Liver (tissue), 7 donors: ENCODE measurements at regions not wholly inside any gene's neighbourhood (a gene's known extent, or its start where the extent isn't known, plus 50 kb on each side); places are given as distances from the start of the nearest gene placed in this dataset.
"Not testable (repeated sequence)": the region's sequence is repeated elsewhere in the genome, so short reads cannot be mapped to it uniquely, and the experiment has no call there.

Experiments used
- DNase-seq: peaks from one replicate; pipeline ENCODE4 v3.0.0-alpha.2; 2017; ENCODE audit warnings: low spot score
- H3K27ac ChIP-seq, 2 donors: one replicate each; pipeline ENCODE4 v1.7.0; 2013; ENCODE audit warnings: inconsistent platforms in 2 of 2, low read length in 2 of 2, control low read depth in 1 of 2, low read depth in 1 of 2, mild to moderate bottlenecking in 1 of 2
- H3K27me3 ChIP-seq, 4 donors: one replicate each; pipeline versions ENCODE4 v1.6.1 to v1.7.0; 2013; ENCODE audit warnings: low read length in 3 of 4, inconsistent platforms in 1 of 4, mild to moderate bottlenecking in 1 of 4, moderate library complexity in 1 of 4; ENCODE audit not compliant: control insufficient read depth in 4 of 4, insufficient read depth in 4 of 4
- H3K36me3 ChIP-seq, 4 donors: one replicate each; pipeline versions ENCODE4 v1.6.1 to v1.7.0; 2013; ENCODE audit warnings: low read length in 3 of 4, mild to moderate bottlenecking in 3 of 4, low read depth in 1 of 4, moderate library complexity in 1 of 4; ENCODE audit not compliant: control insufficient read depth in 4 of 4, insufficient read depth in 3 of 4
- H3K4me1 ChIP-seq, 4 donors: one replicate each; pipeline versions ENCODE4 v1.6.1 to v1.7.0; 2013; ENCODE audit warnings: low read length in 3 of 4, mild to moderate bottlenecking in 3 of 4, moderate library complexity in 1 of 4; ENCODE audit not compliant: control insufficient read depth in 4 of 4, insufficient read depth in 4 of 4
- H3K4me3 ChIP-seq, 3 donors: one replicate each; pipeline versions ENCODE4 v1.6.1 to v1.7.0; 2013; ENCODE audit warnings: low read length in 3 of 3, control low read depth in 1 of 3, low read depth in 1 of 3, mild to moderate bottlenecking in 1 of 3
- H3K9ac ChIP-seq, 2 donors: one replicate each; pipeline ENCODE4 v1.7.0; 2013; ENCODE audit warnings: low read length in 2 of 2, mild to moderate bottlenecking in 2 of 2, moderate library complexity in 2 of 2, control low read depth in 1 of 2, low read depth in 1 of 2
- H3K9me3 ChIP-seq, 4 donors: one replicate each; pipeline versions ENCODE4 v1.6.1 to v1.7.0; 2013; ENCODE audit warnings: low read length in 3 of 4; ENCODE audit not compliant: control insufficient read depth in 4 of 4
- ATF3 ChIP-seq: IDR thresholded peaks from 2 replicates; pipeline ENCODE4 v1.6.1; 2016; ENCODE audit warnings: antibody characterized with exemption
- FOXA1 ChIP-seq: IDR thresholded peaks from 2 replicates; pipeline ENCODE4 v1.6.1; 2016; ENCODE audit warnings: antibody characterized with exemption
- GABPA ChIP-seq, 2 donors: IDR thresholded peaks in 1 of 2; conservative IDR thresholded peaks in 1 of 2; 2 replicates each; pipeline ENCODE4 v1.6.1; 2016; ENCODE audit warnings: antibody characterized with exemption in 2 of 2, mild to moderate bottlenecking in 1 of 2, moderate library complexity in 1 of 2
- HNF4A ChIP-seq, 2 donors: conservative IDR thresholded peaks; 2 replicates each; pipeline ENCODE4 v1.6.1; 2016; ENCODE audit warnings: antibody characterized with exemption in 2 of 2, mild to moderate bottlenecking in 2 of 2
- HNF4G ChIP-seq: IDR thresholded peaks from 2 replicates; pipeline ENCODE4 v1.6.1; 2016; ENCODE audit warnings: antibody characterized with exemption
- JUND ChIP-seq, 2 donors: IDR thresholded peaks; 2 replicates each; pipeline ENCODE4 v1.6.1; 2016; ENCODE audit warnings: antibody characterized with exemption in 2 of 2
- MAX ChIP-seq: IDR thresholded peaks from 2 replicates; pipeline ENCODE4 v1.6.1; 2016; ENCODE audit warnings: antibody characterized with exemption
- NR2F2 ChIP-seq: IDR thresholded peaks from 2 replicates; pipeline ENCODE4 v1.6.1; 2016; ENCODE audit warnings: antibody characterized with exemption
- RAD21 ChIP-seq, 2 donors: IDR thresholded peaks; 2 replicates each; pipeline ENCODE4 v1.6.1; 2016; ENCODE audit warnings: antibody characterized with exemption in 2 of 2, mild to moderate bottlenecking in 2 of 2
- RXRA ChIP-seq, 2 donors: IDR thresholded peaks; 2 replicates each; pipeline ENCODE4 v1.6.1; 2017 to 2018; ENCODE audit warnings: antibody characterized with exemption in 2 of 2, mild to moderate bottlenecking in 1 of 2
- SP1 ChIP-seq: IDR thresholded peaks from 2 replicates; pipeline ENCODE4 v1.6.1; 2018; ENCODE audit warnings: antibody characterized with exemption, mild to moderate bottlenecking
- TAF1 ChIP-seq: conservative IDR thresholded peaks from 2 replicates; pipeline ENCODE4 v1.6.1; 2016; ENCODE audit warnings: antibody characterized with exemption, mild to moderate bottlenecking
- ZBTB33 ChIP-seq: IDR thresholded peaks from 2 replicates; pipeline ENCODE4 v1.6.1; 2016; ENCODE audit warnings: antibody characterized with exemption
- WGBS: extraction: QIAGEN DNeasy Blood & Tissue Kit; methylation state at CpG from one replicate; pipeline ENCODE4 v1.1.7; 2013; 5-methylcytosine and 5-hydroxymethylcytosine counted together
- donor health status: healthy.
- donor health status: healthy.
- donor health status: healthy.
- donor health status: healthy.

- TF ChIP-seq ATF3 = no peak
- no peak for TF ChIP-seq TAF1
- TF ChIP-seq RXRA (IDR thresholded peaks at IDR 0.05) = no peak
- TF ChIP-seq HNF4G = no peak
These were observed 1611.4 kb upstream of the FLRT2 start (continued) for GRCh38 chr14:83918546-83918945.

GRCh38 chr14:83919675-83920074 lies 1610.3 kb upstream of the FLRT2 start:
- WGBS = 88% methylated on average over 13 of the region's 13 CpGs

GRCh38 chr14:83923842-83924241 lies 1606.1 kb upstream of the FLRT2 start:
- Histone ChIP-seq H3K36me3 (no peaks in the 10 kb centered on the region), H3K27ac (no peak overlapping the region), H3K27me3 (no peaks in the 10 kb centered on the region), H3K9ac (no peak overlapping the region), H3K4me3 (no peak overlapping the region), H3K4me1 (no peaks in the 10 kb centered on the region), H3K9me3 (no peaks in the 10 kb centered on the region)
- DNase-seq = no peak
- no peak for TF ChIP-seq HNF4A (conservative IDR thresholded peaks at IDR 0.05)
- 75% methylated on average over 4 of the region's 4 CpGs for WGBS

More at GRCh38 chr14:83919675-83920074, 1610.3 kb upstream of the FLRT2 start:
- H3K9me3 ChIP-seq, H3K27me3 ChIP-seq, H3K4me1 ChIP-seq, H3K9ac ChIP-seq, H3K4me3 ChIP-seq, H3K27ac ChIP-seq, DNase-seq, H3K36me3 ChIP-seq: not testable (repeated sequence)

GRCh38 chr14:83924259-83924658 lies 1605.7 kb upstream of the FLRT2 start:
- H3K4me3 ChIP-seq = no peak overlapping the region
- no peak for TF ChIP-seq JUND (IDR thresholded peaks at IDR 0.05)
- TF ChIP-seq SP1 = no peak
- no peak for TF ChIP-seq NR2F2
- TF ChIP-seq MAX = no peak
- TF ChIP-seq ZBTB33 = no peak
- TF ChIP-seq TAF1 = no peak
- no peak for TF ChIP-seq RAD21 (IDR thresholded peaks at IDR 0.05)
- no peak for TF ChIP-seq FOXA1
- TF ChIP-seq GABPA (IDR thresholded peaks at IDR 0.05 in 1 of 2, conservative IDR thresholded peaks at IDR 0.05 in 1 of 2) = no peak
- no peak overlapping the region for H3K9ac ChIP-seq
- WGBS = 68% methylated on average over 3 of the region's 3 CpGs
- no peak for DNase-seq
- H3K27ac ChIP-seq = no peak overlapping the region
- H3K4me1 ChIP-seq = no peaks in the 10 kb centered on the region
- no peaks in the 10 kb centered on the region for H3K27me3 ChIP-seq
- H3K9me3 ChIP-seq = no peaks in the 10 kb centered on the region
- no peaks in the 10 kb centered on the region for H3K36me3 ChIP-seq
